NCI-H748 treated with DMSO at 0.1 percent for 48 hours (cell line): ENCODE measurements at regions not wholly inside any gene's neighbourhood (a gene's known extent, or its start where the extent isn't known, plus 50 kb on each side); places are given as distances from the start of the nearest gene placed in this dataset.
"Not testable (repeated sequence)": the region's sequence is repeated elsewhere in the genome, so short reads cannot be mapped to it uniquely, and the experiment has no call there.

Experiments
- DNase-seq: peaks from one replicate; lab custom pipeline; 2025; lab: John Stamatoyannopoulos, UW

GRCh38 chr6:168192901-168193815 lies 114.1 kb upstream of the FRMD1 start:
- no peak for DNase-seq

- peak; percentile 83 for DNase-seq
Observed at GRCh38 chr6:168192195-168192900, 113.3 kb upstream of the FRMD1 start.

- no peak for DNase-seq
Observed at GRCh38 chr6:168190646-168191443, 111.8 kb upstream of the FRMD1 start.

GRCh38 chr6:168190014-168190405 lies 111.0 kb upstream of the FRMD1 start:
- no peak for DNase-seq

- no peak for DNase-seq
Observed at GRCh38 chr6:168189200-168190013, 110.4 kb upstream of the FRMD1 start.

- no peak for DNase-seq
Observed at GRCh38 chr6:168188369-168189199, 109.6 kb upstream of the FRMD1 start.

- no peak for DNase-seq
Observed at GRCh38 chr6:168186438-168186837, 107.4 kb upstream of the FRMD1 start.

- DNase-seq: not testable (repeated sequence)
Observed at GRCh38 chr6:168186018-168186417, 107.0 kb upstream of the FRMD1 start.

- DNase-seq: no peak
Observed at GRCh38 chr6:168184701-168185100, 105.7 kb upstream of the FRMD1 start.

GRCh38 chr6:168183613-168183970 lies 104.6 kb upstream of the FRMD1 start:
- DNase-seq: no peak

GRCh38 chr6:168182908-168183612 lies 104.0 kb upstream of the FRMD1 start:
- no peak for DNase-seq

GRCh38 chr6:168182366-168182765 lies 103.4 kb upstream of the FRMD1 start:
- DNase-seq: no peak

- no peak for DNase-seq
Observed at GRCh38 chr6:168181876-168182275, 102.9 kb upstream of the FRMD1 start.

- no peak for DNase-seq
Observed at GRCh38 chr6:168181316-168181715, 102.3 kb upstream of the FRMD1 start.

GRCh38 chr6:168180548-168181011 lies 101.6 kb upstream of the FRMD1 start:
- DNase-seq: no peak

- DNase-seq: no peak
Observed at GRCh38 chr6:168179702-168180382, 100.8 kb upstream of the FRMD1 start.

GRCh38 chr6:168179133-168179532 lies 100.1 kb upstream of the FRMD1 start:
- no peak for DNase-seq

- no peak for DNase-seq
Observed at GRCh38 chr6:168177103-168177891, 98.3 kb upstream of the FRMD1 start.
